ENCODE measurements at regions not wholly inside any gene's neighbourhood (a gene's known extent, or its start where the extent isn't known, plus 50 kb on each side); places are given as distances from the start of the nearest gene placed in this dataset.

- Histone ChIP-seq H3K27ac (ENCODE audit: low read depth, low read length) (no peak overlapping the region), H3K4me3 (ENCODE audit: insufficient read depth, low read length, poor library complexity, severe bottlenecking) (no peak overlapping the region), H3K9ac (ENCODE audit: low read length) (no peak overlapping the region), H3F3A (ENCODE audit: insufficient read depth) (no peaks in the 10 kb centered on the region), H3K27me3 (ENCODE audit: low read length) (no peaks in the 10 kb centered on the region), H3K4me2 (ENCODE audit: low read depth, low read length, poor library complexity, severe bottlenecking) (no peak overlapping the region), H3K79me2 (ENCODE audit: insufficient read depth, low read length) (no peaks in the 10 kb centered on the region), H2AFZ (ENCODE audit: low read depth, low read length, severe bottlenecking) (no peak overlapping the region), H3K9me3 (ENCODE audit: insufficient read depth, low read length) (no peaks in the 10 kb centered on the region), H4K20me1 (ENCODE audit: low read depth, low read length) (no peaks in the 10 kb centered on the region), H3K9me2 (replicated peaks; ENCODE audit: insufficient read depth, low read length) (no peaks in the 10 kb centered on the region), H3K36me3 (ENCODE audit: low read length) (no peaks in the 10 kb centered on the region)
- no peak for TF ChIP-seq EZH2phosphoT487 (conservative IDR thresholded peaks at IDR 0.05; ENCODE audit: low read length)
Observed at GRCh38 chr2:58540681-58541080, 299.6 kb upstream of the FANCL start.

GRCh38 chr2:58539973-58540372 is 298.8 kb upstream of the FANCL start:
- Histone ChIP-seq H3K36me3 (ENCODE audit: low read length) (no peaks in the 10 kb centered on the region), H4K20me1 (ENCODE audit: low read depth, low read length) (no peaks in the 10 kb centered on the region), H3K27ac (ENCODE audit: low read depth, low read length) (no peak overlapping the region), H3K27me3 (ENCODE audit: low read length) (no peaks in the 10 kb centered on the region), H3F3A (ENCODE audit: insufficient read depth) (no peaks in the 10 kb centered on the region), H3K4me2 (ENCODE audit: low read depth, low read length, poor library complexity, severe bottlenecking) (no peak overlapping the region), H3K79me2 (ENCODE audit: insufficient read depth, low read length) (no peaks in the 10 kb centered on the region), H3K9ac (ENCODE audit: low read length) (no peak overlapping the region), H3K9me3 (ENCODE audit: insufficient read depth, low read length) (no peaks in the 10 kb centered on the region), H3K9me2 (replicated peaks; ENCODE audit: insufficient read depth, low read length) (no peaks in the 10 kb centered on the region), H3K4me3 (ENCODE audit: insufficient read depth, low read length, poor library complexity, severe bottlenecking) (no peak overlapping the region), H2AFZ (ENCODE audit: low read depth, low read length, severe bottlenecking) (no peak overlapping the region)
- no peak for TF ChIP-seq EZH2phosphoT487 (conservative IDR thresholded peaks at IDR 0.05; ENCODE audit: low read length)
- TF ChIP-seq CTCF (IDR thresholded peaks at IDR 0.05; ENCODE audit: insufficient read depth, low read length, poor library complexity, severe bottlenecking), result no peak

GRCh38 chr2:58535990-58536389 is 294.9 kb upstream of the FANCL start:
- Histone ChIP-seq H3K79me2 (ENCODE audit: insufficient read depth, low read length) (no peaks in the 10 kb centered on the region), H3K9me2 (replicated peaks; ENCODE audit: insufficient read depth, low read length) (no peaks in the 10 kb centered on the region), H3K27me3 (ENCODE audit: low read length) (no peaks in the 10 kb centered on the region), H3K9ac (ENCODE audit: low read length) (no peak overlapping the region), H3K36me3 (ENCODE audit: low read length) (no peaks in the 10 kb centered on the region), H4K20me1 (ENCODE audit: low read depth, low read length) (no peaks in the 10 kb centered on the region), H2AFZ (ENCODE audit: low read depth, low read length, severe bottlenecking) (no peak overlapping the region), H3K27ac (ENCODE audit: low read depth, low read length) (no peak overlapping the region), H3K4me3 (ENCODE audit: insufficient read depth, low read length, poor library complexity, severe bottlenecking) (no peak overlapping the region), H3F3A (ENCODE audit: insufficient read depth) (no peaks in the 10 kb centered on the region), H3K4me2 (ENCODE audit: low read depth, low read length, poor library complexity, severe bottlenecking) (no peak overlapping the region), H3K9me3 (ENCODE audit: insufficient read depth, low read length) (no peaks in the 10 kb centered on the region)
- no peak for TF ChIP-seq CTCF (IDR thresholded peaks at IDR 0.05; ENCODE audit: insufficient read depth, low read length, poor library complexity, severe bottlenecking)
- no peak for TF ChIP-seq EZH2phosphoT487 (conservative IDR thresholded peaks at IDR 0.05; ENCODE audit: low read length)

- no peak overlapping the region for H3K4me3 ChIP-seq (ENCODE audit: insufficient read depth, low read length, poor library complexity, severe bottlenecking)
- no peaks in the 10 kb centered on the region for H3K9me3 ChIP-seq (ENCODE audit: insufficient read depth, low read length)
- no peak overlapping the region for H3K27ac ChIP-seq (ENCODE audit: low read depth, low read length)
- no peaks in the 10 kb centered on the region for H3K9me2 ChIP-seq (replicated peaks; ENCODE audit: insufficient read depth, low read length)
- no peaks in the 10 kb centered on the region for H3F3A ChIP-seq (ENCODE audit: insufficient read depth)
- H4K20me1 ChIP-seq (ENCODE audit: low read depth, low read length), result no peaks in the 10 kb centered on the region
- H2AFZ ChIP-seq (ENCODE audit: low read depth, low read length, severe bottlenecking), result no peak overlapping the region
- no peak overlapping the region for H3K9ac ChIP-seq (ENCODE audit: low read length)
- H3K4me2 ChIP-seq (ENCODE audit: low read depth, low read length, poor library complexity, severe bottlenecking), result no peak overlapping the region
- no peaks in the 10 kb centered on the region for H3K27me3 ChIP-seq (ENCODE audit: low read length)
- H3K36me3 ChIP-seq (ENCODE audit: low read length), result no peaks in the 10 kb centered on the region
- TF ChIP-seq EZH2phosphoT487 (conservative IDR thresholded peaks at IDR 0.05; ENCODE audit: low read length), result no peak
- TF ChIP-seq CTCF (IDR thresholded peaks at IDR 0.05; ENCODE audit: insufficient read depth, low read length, poor library complexity, severe bottlenecking), result no peak
- no peaks in the 10 kb centered on the region for H3K79me2 ChIP-seq (ENCODE audit: insufficient read depth, low read length)
Observed at GRCh38 chr2:58535182-58535581, 294.1 kb upstream of the FANCL start.
